GM23338 (cell line): ENCODE measurements at regions not wholly inside any gene's neighbourhood (a gene's known extent, or its start where the extent isn't known, plus 50 kb on each side); places are given as distances from the start of the nearest gene placed in this dataset.

Source experiments
- ATAC-seq: fragments of 200-7000 bp; cut with Tn5 transposase; 3 replicates; pipeline ENCODE4 v1.9.1; 2020
- DNase-seq: peaks from one replicate; pipeline ENCODE4 v3.0.0-alpha.2; 2015; ENCODE audit warnings: low spot score
- H2AFZ ChIP-seq: fragments of 200-600 bp; sonication (generic); 2 replicates; pipeline ENCODE4 v1.8.0; 2016; ENCODE audit warnings: antibody characterized with exemption, mild to moderate bottlenecking, moderate library complexity
- H3F3A ChIP-seq: fragments of 200-600 bp; sonication (generic); replicated peaks from 2 replicates; pipeline ENCODE4 v1.8.0; 2017; ENCODE audit warnings: antibody characterized with exemption, mixed run types, low read depth
- H3K27ac ChIP-seq: fragments of 200-600 bp; sonication (generic); 2 replicates; pipeline ENCODE4 v1.6.1; 2016; ENCODE audit warnings: low read depth
- H3K27me3 ChIP-seq: fragments of 200-600 bp; sonication (generic); 2 replicates; pipeline ENCODE4 v1.8.0; 2016; ENCODE audit warnings: mild to moderate bottlenecking, mixed run types, moderate library complexity; ENCODE audit not compliant: insufficient read depth
- H3K36me3 ChIP-seq: fragments of 200-600 bp; sonication (generic); 2 replicates; pipeline ENCODE4 v1.8.0; 2016; ENCODE audit warnings: mild to moderate bottlenecking; ENCODE audit not compliant: insufficient read depth
- H3K4me1 ChIP-seq: fragments of 200-600 bp; sonication (generic); 2 replicates; pipeline ENCODE4 v1.8.0; 2016; ENCODE audit warnings: mild to moderate bottlenecking, moderate library complexity; ENCODE audit not compliant: insufficient read depth
- H3K4me2 ChIP-seq: fragments of 200-600 bp; sonication (generic); 2 replicates; pipeline ENCODE4 v1.7.1; 2017; ENCODE audit warnings: mixed run types
- H3K4me3 ChIP-seq: fragments of 200-600 bp; sonication (generic); 2 replicates; pipeline ENCODE4 v1.6.1; 2016; ENCODE audit warnings: mixed run types
- H3K79me2 ChIP-seq: fragments of 200-600 bp; sonication (generic); replicated peaks from 2 replicates; pipeline ENCODE4 v1.8.0; 2017; ENCODE audit warnings: mild to moderate bottlenecking; ENCODE audit not compliant: insufficient read depth
- H3K9me2 ChIP-seq: fragments of 200-600 bp; sonication (generic); 2 replicates; pipeline ENCODE4 v1.8.0; 2017; ENCODE audit not compliant: insufficient read depth
- H4K20me1 ChIP-seq: fragments of 200-600 bp; sonication (generic); replicated peaks from 2 replicates; pipeline ENCODE4 v1.8.0; 2017; ENCODE audit warnings: mild to moderate bottlenecking; ENCODE audit not compliant: insufficient read depth
- H3K27ac Mint-ChIP-seq: 2 replicates; pipeline ENCODE4 v1.8.0; 2020; ENCODE audit warnings: inconsistent platforms, mild to moderate bottlenecking, moderate library complexity, mixed read lengths
- H3K27me3 Mint-ChIP-seq: 3 replicates; pipeline ENCODE4 v1.8.0; 2022; ENCODE audit warnings: low read depth, mild to moderate bottlenecking, moderate library complexity, mixed read lengths, inconsistent platforms; ENCODE audit not compliant: insufficient read depth, poor library complexity
- H3K36me3 Mint-ChIP-seq: 3 replicates; pipeline ENCODE4 v1.8.0; 2021; ENCODE audit warnings: low read depth, mild to moderate bottlenecking, inconsistent platforms, moderate library complexity, mixed read lengths
- H3K4me1 Mint-ChIP-seq: 3 replicates; pipeline ENCODE4 v1.8.0; 2020; ENCODE audit warnings: mild to moderate bottlenecking, inconsistent platforms, mixed read lengths
- H3K4me3 Mint-ChIP-seq: 3 replicates; pipeline ENCODE4 v1.8.0; 2021; ENCODE audit warnings: moderate library complexity, mild to moderate bottlenecking, inconsistent platforms, mixed read lengths
- H3K9me3 Mint-ChIP-seq: 3 replicates; pipeline ENCODE4 v1.8.0; 2020; ENCODE audit warnings: moderate library complexity, mild to moderate bottlenecking, inconsistent platforms, mixed read lengths
- CREB1 ChIP-seq: fragments of 250-450 bp; sonication (Bioruptor Pico); IDR thresholded peaks from 2 replicates; pipeline ENCODE4 v1.5.0; 2020; ENCODE audit warnings: low read depth, mild to moderate bottlenecking, moderate library complexity
- CTCF ChIP-seq, 2 experiments: fragments of 200-600 bp in 1 of 2; sonication (generic) in 1 of 2; conservative IDR thresholded peaks; 2 replicates each; pipeline versions ENCODE4 v1.5.1 to v1.6.1; 2016 to 2017; ENCODE audit warnings: antibody characterized with exemption in 2 of 2, low read depth in 2 of 2, mild to moderate bottlenecking in 2 of 2, moderate library complexity in 1 of 2
- EZH2 ChIP-seq: fragments of 200-600 bp; sonication (generic); IDR thresholded peaks from one replicate; pipeline ENCODE4 v1.8.0; 2017; ENCODE audit warnings: antibody characterized with exemption, mild to moderate bottlenecking, low read depth; ENCODE audit not compliant: unreplicated experiment
- EZH2phosphoT487 ChIP-seq: fragments of 200-600 bp; sonication (generic); IDR thresholded peaks from one replicate; pipeline ENCODE4 v1.8.1; 2018; ENCODE audit warnings: antibody characterized with exemption; ENCODE audit not compliant: unreplicated experiment
- JUNB ChIP-seq: IDR thresholded peaks from one replicate; pipeline ENCODE4 v1.6.1; 2016; ENCODE audit warnings: antibody characterized with exemption; ENCODE audit not compliant: unreplicated experiment
- NANOG ChIP-seq: IDR thresholded peaks from 2 replicates; pipeline ENCODE4 v1.6.1; 2016; ENCODE audit warnings: antibody characterized with exemption, borderline replicate concordance
- POLR2AphosphoS5 ChIP-seq: IDR thresholded peaks from 2 replicates; pipeline ENCODE4 v1.6.1; 2016; ENCODE audit warnings: antibody characterized with exemption, low read depth
- REST ChIP-seq: IDR thresholded peaks from one replicate; pipeline ENCODE4 v1.6.1; 2018; ENCODE audit warnings: antibody characterized with exemption; ENCODE audit not compliant: unreplicated experiment
- STAT1 ChIP-seq: IDR thresholded peaks from one replicate; pipeline ENCODE4 v1.6.1; 2016; ENCODE audit warnings: antibody characterized with exemption; ENCODE audit not compliant: unreplicated experiment
- ZNF114 ChIP-seq: fragments of 250-450 bp; sonication (Bioruptor Pico); IDR thresholded peaks from 2 replicates; pipeline ENCODE4 v1.5.0; 2020; ENCODE audit warnings: mild to moderate bottlenecking, moderate library complexity
- ZNF331 ChIP-seq: fragments of 250-450 bp; sonication (Bioruptor Pico); IDR thresholded peaks from 2 replicates; pipeline ENCODE4 v1.5.0; 2020; ENCODE audit warnings: low read depth, mild to moderate bottlenecking, moderate library complexity
- TF ChIP-seq, protein P1 (sequence below): IDR thresholded peaks from 2 replicates; pipeline ENCODE4 v1.6.1; 2016; ENCODE audit warnings: antibody characterized with exemption

DNA sequence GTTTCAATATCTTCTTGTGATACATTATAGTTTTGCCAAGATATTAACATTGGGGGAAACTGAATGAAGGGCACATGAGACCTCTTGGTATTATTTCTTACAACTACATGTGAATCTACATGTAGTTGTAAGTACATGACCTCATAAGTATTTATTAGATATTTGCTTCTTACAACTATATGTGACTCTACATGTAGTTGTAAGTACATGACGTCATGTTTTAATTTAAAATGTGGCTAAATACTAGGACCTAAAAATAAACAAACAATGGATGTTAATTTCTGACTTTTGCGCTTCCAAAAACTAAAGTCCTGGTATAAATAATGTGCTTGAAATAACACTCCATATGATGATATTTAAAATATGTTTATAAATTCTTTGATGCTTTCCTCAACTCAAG, 190.2 kb downstream of the CBLL2 start:
- ATAC-seq (no peak), DNase-seq (no peak)
- Histone ChIP-seq H2AFZ (no peak overlapping the region), H3K27me3 (no peaks in the 10 kb centered on the region), H3K4me2 (no peak overlapping the region), H3K4me1 (no peaks in the 10 kb centered on the region), H3F3A (no peaks in the 10 kb centered on the region), H4K20me1 (no peaks in the 10 kb centered on the region), H3K36me3 (no peaks in the 10 kb centered on the region), H3K27ac (no peak overlapping the region), H3K4me3 (no peak overlapping the region), H3K79me2 (no peaks in the 10 kb centered on the region), H3K9me2 (no peaks in the 10 kb centered on the region)
- H3K9me3 Mint-ChIP-seq, result no peaks in the 10 kb centered on the region
- TF ChIP-seq EZH2phosphoT487 (no peak), ZNF114 (CRISPR knock-in tag) (no peak), ZNF331 (CRISPR knock-in tag) (no peak), CREB1 (CRISPR knock-in tag) (no peak), POLR2AphosphoS5 (no peak), EZH2 (no peak), CTCF (conservative IDR thresholded peaks at IDR 0.05; ENCODE audit: low read depth in 2 of 2) (no peak), STAT1 (no peak), NANOG (no peak), REST (no peak), JUNB (no peak)
- TF ChIP-seq, protein P1, sequence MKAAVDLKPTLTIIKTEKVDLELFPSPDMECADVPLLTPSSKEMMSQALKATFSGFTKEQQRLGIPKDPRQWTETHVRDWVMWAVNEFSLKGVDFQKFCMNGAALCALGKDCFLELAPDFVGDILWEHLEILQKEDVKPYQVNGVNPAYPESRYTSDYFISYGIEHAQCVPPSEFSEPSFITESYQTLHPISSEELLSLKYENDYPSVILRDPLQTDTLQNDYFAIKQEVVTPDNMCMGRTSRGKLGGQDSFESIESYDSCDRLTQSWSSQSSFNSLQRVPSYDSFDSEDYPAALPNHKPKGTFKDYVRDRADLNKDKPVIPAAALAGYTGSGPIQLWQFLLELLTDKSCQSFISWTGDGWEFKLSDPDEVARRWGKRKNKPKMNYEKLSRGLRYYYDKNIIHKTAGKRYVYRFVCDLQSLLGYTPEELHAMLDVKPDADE, result no peak
- no peaks in the 10 kb centered on the region for H3K36me3 Mint-ChIP-seq
- no peak overlapping the region for H3K4me3 Mint-ChIP-seq
- H3K27ac Mint-ChIP-seq, result no peak overlapping the region
- no peaks in the 10 kb centered on the region for H3K4me1 Mint-ChIP-seq
- no peaks in the 10 kb centered on the region for H3K27me3 Mint-ChIP-seq
